ENCODE measurements at regions not wholly inside any gene's neighbourhood (a gene's known extent, or its start where the extent isn't known, plus 50 kb on each side); places are given as distances from the start of the nearest gene placed in this dataset.
"Not testable (repeated sequence)": the region's sequence is repeated elsewhere in the genome, so short reads cannot be mapped to it uniquely, and the experiment has no call there.

- not testable (repeated sequence) for H3K4me3 Mint-ChIP-seq
Observed at GRCh38 chr11:3531280-3531679, 110.5 kb downstream of the ART5 start.

DNA sequence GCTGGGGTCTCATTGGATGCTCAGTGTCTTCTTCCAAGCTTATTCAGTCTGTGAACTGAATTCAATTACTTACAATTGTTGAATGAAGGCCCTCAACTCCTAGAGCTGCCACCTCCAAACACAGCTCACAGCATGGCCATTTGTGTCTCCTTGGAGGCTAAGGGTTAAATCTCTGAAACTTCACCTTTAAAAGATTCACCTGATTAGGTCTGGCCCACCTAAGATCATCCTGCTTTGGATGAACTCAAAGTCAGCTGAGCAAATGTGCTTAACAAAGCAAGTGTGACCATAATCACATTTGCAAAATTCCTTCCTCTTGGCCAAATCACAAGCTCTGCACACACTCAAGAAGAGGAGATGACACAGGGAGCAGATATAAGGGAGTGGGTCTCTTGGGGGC, 118.2 kb downstream of the ART5 start:
- intact Hi-C loops (cut with micrococcal nuclease); H3K4me3 Mint-ChIP-seq; H3K27ac Mint-ChIP-seq; H3K36me3 Mint-ChIP-seq (ENCODE audit: low read depth); H3K4me1 Mint-ChIP-seq (ENCODE audit: low read depth); H3K27me3 Mint-ChIP-seq: not testable (repeated sequence)
- peaks cover 26% of the 10 kb centered on the region for H3K9me3 Mint-ChIP-seq

More at GRCh38 chr11:3531280-3531679, 110.5 kb downstream of the ART5 start:
- H3K4me1 Mint-ChIP-seq (ENCODE audit: low read depth); intact Hi-C loops (cut with micrococcal nuclease); H3K9me3 Mint-ChIP-seq; H3K36me3 Mint-ChIP-seq (ENCODE audit: low read depth); H3K27me3 Mint-ChIP-seq; H3K27ac Mint-ChIP-seq: not testable (repeated sequence)

- intact Hi-C loops (cut with micrococcal nuclease); H3K4me3 Mint-ChIP-seq; H3K4me1 Mint-ChIP-seq (ENCODE audit: low read depth); H3K27ac Mint-ChIP-seq; H3K36me3 Mint-ChIP-seq (ENCODE audit: low read depth); H3K27me3 Mint-ChIP-seq: not testable (repeated sequence)
- H3K9me3 Mint-ChIP-seq: peaks cover 29% of the 10 kb centered on the region
Observed at GRCh38 chr11:3520905-3521304, 120.9 kb downstream of the ART5 start.

DNA sequence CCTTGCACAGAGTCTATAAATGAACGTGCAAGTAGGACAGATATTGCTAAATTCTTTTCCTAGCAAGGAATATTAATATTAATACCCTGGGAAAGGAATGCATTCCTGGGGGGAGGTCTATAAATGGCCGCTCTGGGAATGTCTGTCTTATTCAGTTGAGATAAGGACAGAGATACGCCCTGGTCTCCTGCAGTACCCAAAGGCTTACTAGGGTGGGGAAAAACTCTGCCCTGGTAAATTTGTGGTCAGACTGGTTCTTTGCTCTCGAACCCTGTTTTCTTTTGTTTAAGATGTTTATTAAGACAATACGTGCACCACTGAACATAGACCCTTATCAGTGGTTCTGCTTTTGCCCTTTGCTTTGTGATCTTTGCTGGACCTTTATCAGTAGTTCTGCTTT, 122.0 kb downstream of the ART5 start:
- H3K36me3 Mint-ChIP-seq (ENCODE audit: low read depth); H3K4me1 Mint-ChIP-seq (ENCODE audit: low read depth); intact Hi-C loops (cut with micrococcal nuclease); H3K27ac Mint-ChIP-seq; H3K4me3 Mint-ChIP-seq: not testable (repeated sequence)
- peaks cover 14% of the 10 kb centered on the region for H3K27me3 Mint-ChIP-seq
- H3K9me3 Mint-ChIP-seq: peaks cover 29% of the 10 kb centered on the region

GRCh38 chr11:3516934-3517567, 124.7 kb downstream of the ART5 start:
- H3K27ac Mint-ChIP-seq; H3K4me1 Mint-ChIP-seq (ENCODE audit: low read depth); H3K36me3 Mint-ChIP-seq (ENCODE audit: low read depth); intact Hi-C loops (cut with micrococcal nuclease); H3K4me3 Mint-ChIP-seq: not testable (repeated sequence)
- Mint-ChIP-seq H3K27me3 (peaks cover 15% of the 10 kb centered on the region), H3K9me3 (peaks cover 29% of the 10 kb centered on the region)

DNA sequence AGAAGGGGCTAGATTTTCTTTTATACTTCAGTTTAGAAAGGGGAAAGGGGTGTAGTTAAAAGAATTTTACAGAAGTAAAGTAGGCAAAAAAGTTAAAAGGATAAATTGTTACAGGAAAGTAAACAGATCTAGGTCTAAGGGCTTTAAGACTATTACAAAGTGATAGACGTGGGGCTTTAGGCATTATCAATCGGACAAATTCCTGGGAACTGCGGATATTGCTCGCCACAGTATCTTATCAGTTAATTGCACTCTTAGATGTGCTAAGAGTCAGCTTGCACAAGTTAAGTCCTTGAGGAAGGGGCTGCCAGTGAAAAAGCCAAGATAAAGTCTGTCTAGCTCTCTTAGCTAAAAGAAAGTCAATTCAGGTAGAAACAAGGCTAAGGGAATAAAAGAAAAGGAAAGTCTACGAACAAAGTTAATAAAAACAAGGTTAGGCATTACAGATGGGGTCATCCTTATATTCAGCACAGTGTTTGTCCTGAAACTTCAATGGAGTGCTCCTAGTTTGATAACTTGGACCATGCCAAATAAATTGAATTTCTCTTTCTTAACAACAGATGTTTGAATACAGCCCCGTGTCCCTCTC, 125.4 kb downstream of the ART5 start:
- H3K27ac Mint-ChIP-seq; H3K4me1 Mint-ChIP-seq (ENCODE audit: low read depth); H3K36me3 Mint-ChIP-seq (ENCODE audit: low read depth); H3K4me3 Mint-ChIP-seq; intact Hi-C loops (cut with micrococcal nuclease): not testable (repeated sequence)
- Mint-ChIP-seq H3K27me3 (peaks cover 16% of the 10 kb centered on the region), H3K9me3 (peaks cover 29% of the 10 kb centered on the region)

DNA sequence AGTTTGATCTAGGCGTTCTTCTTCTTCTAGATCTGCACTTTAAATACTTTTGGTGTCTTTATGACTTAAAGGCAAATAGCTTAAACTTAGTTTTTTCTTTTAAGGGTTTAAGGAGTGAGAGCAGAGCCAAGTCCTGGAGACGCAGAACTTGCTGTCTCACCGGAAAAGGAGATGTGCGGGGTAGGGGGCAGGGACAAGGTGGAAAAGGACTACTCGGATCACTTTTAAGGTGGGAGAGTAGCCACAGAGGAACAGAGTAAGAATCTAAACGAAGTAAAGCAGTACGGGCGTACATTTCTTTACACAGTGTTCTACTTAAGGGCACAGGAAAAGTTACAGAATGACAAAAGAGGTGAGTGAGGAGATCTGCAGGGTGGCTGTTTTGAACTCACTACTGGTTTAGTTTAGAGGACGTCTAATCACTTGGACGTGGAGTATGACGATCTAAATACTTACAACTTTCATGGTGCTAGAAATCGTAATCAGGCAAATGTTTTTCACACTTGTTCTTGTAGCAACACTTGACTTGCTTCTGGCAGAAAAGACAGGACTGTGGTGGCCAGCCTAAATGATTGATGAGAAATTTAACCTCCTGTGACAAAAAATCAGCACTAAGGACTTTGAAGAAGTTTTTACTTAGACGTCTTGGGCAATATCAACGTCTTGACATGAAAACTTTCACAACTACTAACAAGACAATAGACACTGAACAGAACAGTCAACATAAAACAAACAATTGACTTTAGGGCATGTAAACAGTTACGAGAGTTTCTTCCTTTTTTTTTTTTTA, 127.0 kb downstream of the ART5 start:
- H3K4me3 Mint-ChIP-seq; H3K4me1 Mint-ChIP-seq (ENCODE audit: low read depth); H3K36me3 Mint-ChIP-seq (ENCODE audit: low read depth); H3K27ac Mint-ChIP-seq; intact Hi-C loops (cut with micrococcal nuclease): not testable (repeated sequence)
- peaks cover 19% of the 10 kb centered on the region for H3K27me3 Mint-ChIP-seq
- H3K9me3 Mint-ChIP-seq: peaks cover 14% of the 10 kb centered on the region

GRCh38 chr11:3513311-3513710, 128.5 kb downstream of the ART5 start:
- H3K27ac Mint-ChIP-seq; H3K9me3 Mint-ChIP-seq; H3K36me3 Mint-ChIP-seq (ENCODE audit: low read depth); H3K4me1 Mint-ChIP-seq (ENCODE audit: low read depth); intact Hi-C loops (cut with micrococcal nuclease); H3K4me3 Mint-ChIP-seq: not testable (repeated sequence)
- H3K27me3 Mint-ChIP-seq: peaks cover 19% of the 10 kb centered on the region

DNA sequence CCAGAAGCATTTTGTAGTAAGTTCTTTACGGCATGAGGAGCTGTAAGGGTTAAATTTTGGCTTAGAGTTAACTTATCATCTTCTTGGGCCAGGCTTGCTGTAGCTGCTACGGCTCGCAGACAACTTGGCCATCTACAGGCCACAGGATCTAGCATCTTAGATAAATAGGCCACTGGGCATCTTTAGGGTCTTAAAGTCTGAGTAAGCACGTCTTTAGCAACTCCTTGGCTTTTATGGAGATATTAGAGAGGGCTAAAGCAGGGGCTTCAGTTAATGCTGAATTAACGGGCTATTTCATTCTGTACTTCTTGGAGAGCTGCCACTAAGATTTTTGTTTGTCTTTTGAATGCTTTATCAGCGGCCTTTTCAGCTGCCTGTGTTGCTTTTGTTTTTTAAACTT, 129.0 kb downstream of the ART5 start:
- H3K4me3 Mint-ChIP-seq: not testable (repeated sequence)

GRCh38 chr11:3512133-3512703, 129.6 kb downstream of the ART5 start:
- H3K4me3 Mint-ChIP-seq; intact Hi-C loops (cut with micrococcal nuclease); H3K36me3 Mint-ChIP-seq (ENCODE audit: low read depth); H3K9me3 Mint-ChIP-seq; H3K4me1 Mint-ChIP-seq (ENCODE audit: low read depth); H3K27ac Mint-ChIP-seq: not testable (repeated sequence)
- H3K27me3 Mint-ChIP-seq: peaks cover 19% of the 10 kb centered on the region

More for the DNA sequence above, 129.0 kb downstream of the ART5 start:
- H3K36me3 Mint-ChIP-seq (ENCODE audit: low read depth); H3K4me1 Mint-ChIP-seq (ENCODE audit: low read depth); H3K9me3 Mint-ChIP-seq; intact Hi-C loops (cut with micrococcal nuclease); H3K27ac Mint-ChIP-seq: not testable (repeated sequence)
- peaks cover 19% of the 10 kb centered on the region for H3K27me3 Mint-ChIP-seq

- H3K4me3 Mint-ChIP-seq; H3K36me3 Mint-ChIP-seq (ENCODE audit: low read depth); intact Hi-C loops (cut with micrococcal nuclease); H3K4me1 Mint-ChIP-seq (ENCODE audit: low read depth); H3K27ac Mint-ChIP-seq; H3K9me3 Mint-ChIP-seq: not testable (repeated sequence)
- H3K27me3 Mint-ChIP-seq: peaks cover 16% of the 10 kb centered on the region
Observed at GRCh38 chr11:3511416-3512132, 130.2 kb downstream of the ART5 start.

GRCh38 chr11:3509563-3509962, 130.6 kb upstream of the ZNF195 start:
- H3K36me3 Mint-ChIP-seq (ENCODE audit: low read depth); intact Hi-C loops (cut with micrococcal nuclease); H3K9me3 Mint-ChIP-seq; H3K4me3 Mint-ChIP-seq; H3K27ac Mint-ChIP-seq; H3K4me1 Mint-ChIP-seq (ENCODE audit: low read depth); H3K27me3 Mint-ChIP-seq: not testable (repeated sequence)

- H3K36me3 Mint-ChIP-seq (ENCODE audit: low read depth); intact Hi-C loops (cut with micrococcal nuclease): not testable (repeated sequence)
Observed at GRCh38 chr11:3499198-3499597, 120.3 kb upstream of the ZNF195 start.

GRCh38 chr11:3498356-3498755, 119.4 kb upstream of the ZNF195 start:
- H3K27me3 Mint-ChIP-seq; H3K4me3 Mint-ChIP-seq; H3K9me3 Mint-ChIP-seq; intact Hi-C loops (cut with micrococcal nuclease); H3K36me3 Mint-ChIP-seq (ENCODE audit: low read depth); H3K4me1 Mint-ChIP-seq (ENCODE audit: low read depth); H3K27ac Mint-ChIP-seq: not testable (repeated sequence)

More at GRCh38 chr11:3499198-3499597, 120.3 kb upstream of the ZNF195 start:
- not testable (repeated sequence) for H3K27me3 Mint-ChIP-seq; H3K4me3 Mint-ChIP-seq; H3K27ac Mint-ChIP-seq; H3K9me3 Mint-ChIP-seq; H3K4me1 Mint-ChIP-seq (ENCODE audit: low read depth)

Measured in dendritic cell treated with granulocyte-macrophage colony-stimulating factor and Interleukin-4, amounts not matched to agents 40 ng/mL and 50 ng/mL, for 4 days (primary cell).